ENCODE measurements at regions not wholly inside any gene's neighbourhood (a gene's known extent, or its start where the extent isn't known, plus 50 kb on each side); places are given as distances from the start of the nearest gene placed in this dataset.
"Not testable (repeated sequence)": the region's sequence is repeated elsewhere in the genome, so short reads cannot be mapped to it uniquely, and the experiment has no call there.

DNA sequence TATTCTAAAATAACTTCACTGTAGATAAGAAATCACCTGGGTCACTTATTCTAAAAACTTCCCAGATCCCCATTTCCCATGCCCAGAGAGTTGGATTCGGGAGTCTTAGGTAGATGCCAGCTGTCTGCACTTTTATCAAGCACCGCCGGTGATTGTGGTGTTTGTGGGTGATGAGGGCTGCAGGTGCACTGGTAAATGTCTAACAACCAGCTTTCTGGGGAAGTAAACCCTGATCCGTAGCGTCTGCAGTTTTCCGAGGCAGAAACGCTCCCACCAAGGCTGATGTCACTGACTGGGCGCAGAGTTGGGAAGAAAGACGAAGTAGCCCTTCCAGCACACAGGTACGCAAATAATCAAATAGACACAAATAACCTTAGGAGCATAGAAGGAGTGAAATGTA is 152.2 kb upstream of the KCNG1 start:
- no peak overlapping the region for H3K4me3 ChIP-seq (ENCODE audit: control insufficient read depth, low read depth, low read length)
- TF ChIP-seq, protein P1, sequence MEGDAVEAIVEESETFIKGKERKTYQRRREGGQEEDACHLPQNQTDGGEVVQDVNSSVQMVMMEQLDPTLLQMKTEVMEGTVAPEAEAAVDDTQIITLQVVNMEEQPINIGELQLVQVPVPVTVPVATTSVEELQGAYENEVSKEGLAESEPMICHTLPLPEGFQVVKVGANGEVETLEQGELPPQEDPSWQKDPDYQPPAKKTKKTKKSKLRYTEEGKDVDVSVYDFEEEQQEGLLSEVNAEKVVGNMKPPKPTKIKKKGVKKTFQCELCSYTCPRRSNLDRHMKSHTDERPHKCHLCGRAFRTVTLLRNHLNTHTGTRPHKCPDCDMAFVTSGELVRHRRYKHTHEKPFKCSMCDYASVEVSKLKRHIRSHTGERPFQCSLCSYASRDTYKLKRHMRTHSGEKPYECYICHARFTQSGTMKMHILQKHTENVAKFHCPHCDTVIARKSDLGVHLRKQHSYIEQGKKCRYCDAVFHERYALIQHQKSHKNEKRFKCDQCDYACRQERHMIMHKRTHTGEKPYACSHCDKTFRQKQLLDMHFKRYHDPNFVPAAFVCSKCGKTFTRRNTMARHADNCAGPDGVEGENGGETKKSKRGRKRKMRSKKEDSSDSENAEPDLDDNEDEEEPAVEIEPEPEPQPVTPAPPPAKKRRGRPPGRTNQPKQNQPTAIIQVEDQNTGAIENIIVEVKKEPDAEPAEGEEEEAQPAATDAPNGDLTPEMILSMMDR (conservative IDR thresholded peaks at IDR 0.05; ENCODE audit: control insufficient read depth, insufficient read depth, low read depth, low read length): no peak
- DNase-seq (ENCODE audit: low read depth): no peak

DNA sequence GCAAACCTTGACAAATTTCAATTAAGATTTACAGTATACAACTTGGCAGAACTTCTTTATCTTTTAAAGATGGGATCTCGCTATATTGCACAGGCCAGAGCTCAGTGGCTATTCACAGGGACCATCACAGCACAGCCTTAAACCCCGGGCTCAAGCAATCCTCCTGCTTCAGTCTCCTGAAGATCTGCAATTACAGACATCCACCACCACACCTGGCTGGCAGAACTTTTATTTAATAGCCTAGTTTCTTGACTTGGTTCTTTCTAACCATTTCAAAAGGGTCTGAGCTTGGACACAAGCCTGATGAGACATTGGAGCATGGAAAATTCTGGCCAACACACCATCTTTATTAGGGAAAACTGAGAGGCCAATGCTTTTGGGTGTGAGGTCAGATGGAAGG is 151.6 kb upstream of the KCNG1 start:
- H3K4me3 ChIP-seq (ENCODE audit: control insufficient read depth, low read depth, low read length): no peak overlapping the region
- no peak for DNase-seq (ENCODE audit: low read depth)
- TF ChIP-seq, protein P1 (conservative IDR thresholded peaks at IDR 0.05; ENCODE audit: control insufficient read depth, insufficient read depth, low read depth, low read length): no peak

DNA sequence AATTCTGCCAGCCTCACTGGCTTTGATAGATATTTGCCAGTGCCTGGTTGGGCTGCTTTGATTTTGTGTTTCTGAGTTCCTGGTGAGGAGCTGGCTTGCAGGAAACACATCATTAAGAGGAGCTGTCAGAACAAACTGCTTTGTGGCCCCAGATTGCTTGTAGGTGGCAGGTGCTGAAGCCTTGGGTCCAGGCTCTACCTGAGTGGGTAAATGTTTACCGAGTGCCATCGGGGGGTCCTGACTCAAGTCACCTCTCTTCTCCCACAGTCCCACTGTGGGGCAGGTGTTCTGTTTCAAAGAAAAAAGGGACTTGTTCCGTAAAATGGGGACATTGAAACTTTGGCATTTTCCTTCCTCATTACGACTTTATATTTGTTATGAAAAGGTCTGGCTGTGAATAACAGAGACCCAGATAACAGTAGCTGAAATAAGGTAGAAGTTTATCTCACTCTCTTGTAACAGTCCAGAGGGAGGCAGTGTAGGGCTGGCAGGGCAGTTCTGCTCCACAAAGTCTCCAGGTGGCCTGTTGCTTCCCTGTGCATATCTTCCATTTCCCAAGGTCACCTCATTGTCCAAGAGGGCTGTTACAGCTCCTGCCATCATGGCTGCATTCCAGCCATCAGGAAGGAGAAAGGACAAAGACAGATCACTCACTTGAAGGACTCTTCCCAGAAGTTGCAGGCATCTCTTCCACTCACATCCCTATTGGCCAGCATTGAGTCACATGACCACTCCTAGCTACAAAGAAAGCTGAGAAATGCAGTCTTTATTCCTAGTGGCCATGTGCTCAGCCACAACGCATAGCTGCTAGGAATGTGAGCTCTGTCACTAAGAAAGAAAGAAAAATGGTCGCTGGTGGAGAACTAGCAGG is 149.9 kb upstream of the KCNG1 start:
- no peak for DNase-seq (ENCODE audit: low read depth)
- TF ChIP-seq, protein P1 (conservative IDR thresholded peaks at IDR 0.05; ENCODE audit: control insufficient read depth, insufficient read depth, low read depth, low read length): no peak
- H3K4me3 ChIP-seq (ENCODE audit: control insufficient read depth, low read depth, low read length): no peak overlapping the region

DNA sequence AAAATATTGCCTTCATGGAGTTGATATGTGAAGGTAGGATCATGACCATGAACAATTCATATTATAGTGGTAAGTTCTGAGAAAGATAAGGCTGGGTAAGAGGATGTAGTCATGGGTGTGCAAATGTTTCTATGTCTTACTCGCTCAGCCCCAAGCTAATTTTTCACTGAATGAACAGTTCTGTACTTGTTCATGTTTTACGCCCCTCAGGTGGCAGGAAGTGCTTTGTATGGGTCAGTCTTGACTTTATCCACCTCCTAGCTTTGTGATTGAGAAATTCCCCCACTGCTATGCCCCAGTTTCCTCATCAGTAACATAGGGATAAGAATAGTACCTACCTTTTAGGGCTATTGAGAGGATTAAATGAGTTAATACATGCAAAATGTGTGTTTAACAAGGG is 148.2 kb upstream of the KCNG1 start:
- TF ChIP-seq, protein P1 (conservative IDR thresholded peaks at IDR 0.05; ENCODE audit: control insufficient read depth, insufficient read depth, low read depth, low read length): no peak
- DNase-seq (ENCODE audit: low read depth): no peak

DNA sequence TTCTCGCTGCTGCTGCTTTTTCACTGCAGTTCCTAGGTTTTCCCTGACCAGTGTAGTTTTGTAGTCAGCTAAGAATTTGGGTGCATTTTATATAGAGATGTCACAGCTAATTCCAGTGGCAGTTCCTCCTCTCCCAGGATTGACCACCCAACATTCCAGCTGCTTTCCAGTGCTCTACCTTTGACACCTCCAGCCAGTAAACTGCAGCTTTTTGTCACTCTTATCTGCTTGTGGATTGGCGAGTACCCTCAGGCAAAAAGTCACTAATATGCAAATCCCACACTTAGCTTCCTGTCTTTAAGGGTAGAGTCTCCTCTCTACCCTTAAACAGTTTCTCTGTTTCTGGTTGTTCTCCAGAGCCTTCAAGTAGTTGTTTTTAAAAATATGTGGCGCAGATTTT is 146.9 kb upstream of the KCNG1 start:
- no peak overlapping the region for H3K4me3 ChIP-seq (ENCODE audit: control insufficient read depth, low read depth, low read length)
- DNase-seq (ENCODE audit: low read depth): no peak
- TF ChIP-seq, protein P1 (conservative IDR thresholded peaks at IDR 0.05; ENCODE audit: control insufficient read depth, insufficient read depth, low read depth, low read length): no peak

More for the DNA sequence above, 148.2 kb upstream of the KCNG1 start:
- H3K4me3 ChIP-seq (ENCODE audit: control insufficient read depth, low read depth, low read length): no peak overlapping the region

DNA sequence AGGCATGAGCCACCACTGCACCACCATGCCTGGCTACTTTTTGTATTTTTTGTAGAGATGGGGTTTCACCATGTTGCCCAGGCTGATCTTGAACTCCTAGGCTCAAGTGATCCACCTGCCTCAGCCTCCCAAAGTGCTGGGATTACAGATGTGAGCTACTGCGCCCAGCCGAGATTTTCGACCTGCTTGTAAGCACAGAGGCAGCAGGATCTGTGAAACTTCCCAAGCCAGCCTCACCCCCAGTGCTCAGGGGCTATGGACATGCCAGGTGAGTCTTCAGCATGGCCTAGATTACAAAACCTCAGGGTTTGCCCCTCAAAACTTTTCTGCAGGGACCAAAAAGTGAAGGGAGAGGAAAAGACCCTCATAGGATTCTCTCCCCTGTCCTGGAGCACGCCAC is 145.0 kb upstream of the KCNG1 start:
- not testable (repeated sequence) for DNase-seq (ENCODE audit: low read depth); H3K4me3 ChIP-seq (ENCODE audit: control insufficient read depth, low read depth, low read length)

DNA sequence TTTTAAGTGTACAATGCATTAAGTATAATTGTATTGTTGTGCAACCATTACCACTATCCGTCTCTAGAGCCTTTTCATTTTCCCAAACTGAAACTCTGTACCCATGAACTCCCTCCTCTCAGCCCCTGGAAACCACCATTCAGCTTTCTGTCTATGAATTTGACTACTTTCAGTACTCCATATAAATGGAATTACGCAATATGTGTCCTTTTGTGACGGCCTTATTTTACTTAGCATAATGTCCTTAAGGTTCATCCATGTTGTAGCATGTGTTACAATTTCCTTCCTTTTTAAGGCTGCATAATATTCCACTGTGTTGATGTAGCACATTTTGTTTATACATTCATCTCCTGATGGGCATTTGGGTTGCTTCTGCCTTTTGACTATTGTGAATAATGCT is 143.6 kb upstream of the KCNG1 start:
- H3K4me3 ChIP-seq (ENCODE audit: control insufficient read depth, low read depth, low read length): no peak overlapping the region
- TF ChIP-seq, protein P1 (conservative IDR thresholded peaks at IDR 0.05; ENCODE audit: control insufficient read depth, insufficient read depth, low read depth, low read length): no peak

More for the DNA sequence above, 143.6 kb upstream of the KCNG1 start:
- no peak for DNase-seq (ENCODE audit: low read depth)
